22Rv1 (cell line): ENCODE measurements at regions not wholly inside any gene's neighbourhood (a gene's known extent, or its start where the extent isn't known, plus 50 kb on each side); places are given as distances from the start of the nearest gene placed in this dataset.
"Not testable (repeated sequence)": the region's sequence is repeated elsewhere in the genome, so short reads cannot be mapped to it uniquely, and the experiment has no call there.

Experiments used
- H3K27ac ChIP-seq: fragments of 450-650 bp; 2 replicates; pipeline ENCODE4 v1.5.1; 2017
- ZFX ChIP-seq: fragments of 450-650 bp; IDR thresholded peaks from 2 replicates; pipeline ENCODE4 v1.6.1; 2017; ENCODE audit warnings: antibody characterized with exemption, borderline replicate concordance
- TF ChIP-seq, protein P1 (sequence below): fragments of 450-650 bp; IDR thresholded peaks from 2 replicates; pipeline ENCODE4 v1.5.1; 2017; ENCODE audit warnings: mild to moderate bottlenecking

DNA sequence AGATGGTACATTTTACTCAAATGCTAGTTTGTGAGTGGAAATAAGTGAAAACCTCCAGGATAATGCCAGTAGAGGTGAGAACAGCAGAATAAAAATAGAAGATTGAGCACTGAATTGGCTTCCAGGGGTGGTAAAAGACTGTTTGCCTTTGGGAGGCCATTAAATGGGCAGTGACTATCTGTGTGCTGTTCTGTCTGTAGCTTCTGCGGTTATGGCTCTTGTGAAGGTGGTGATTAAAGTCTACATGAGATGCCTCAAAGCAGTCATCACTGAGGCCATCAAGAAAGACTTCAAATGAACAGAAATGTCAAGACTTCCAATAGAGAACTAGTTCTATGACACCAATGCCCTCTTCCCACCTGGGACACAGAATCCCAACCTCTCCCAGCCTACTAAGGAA, 108.8 kb downstream of the EFHB start:
- TF ChIP-seq, protein P1, sequence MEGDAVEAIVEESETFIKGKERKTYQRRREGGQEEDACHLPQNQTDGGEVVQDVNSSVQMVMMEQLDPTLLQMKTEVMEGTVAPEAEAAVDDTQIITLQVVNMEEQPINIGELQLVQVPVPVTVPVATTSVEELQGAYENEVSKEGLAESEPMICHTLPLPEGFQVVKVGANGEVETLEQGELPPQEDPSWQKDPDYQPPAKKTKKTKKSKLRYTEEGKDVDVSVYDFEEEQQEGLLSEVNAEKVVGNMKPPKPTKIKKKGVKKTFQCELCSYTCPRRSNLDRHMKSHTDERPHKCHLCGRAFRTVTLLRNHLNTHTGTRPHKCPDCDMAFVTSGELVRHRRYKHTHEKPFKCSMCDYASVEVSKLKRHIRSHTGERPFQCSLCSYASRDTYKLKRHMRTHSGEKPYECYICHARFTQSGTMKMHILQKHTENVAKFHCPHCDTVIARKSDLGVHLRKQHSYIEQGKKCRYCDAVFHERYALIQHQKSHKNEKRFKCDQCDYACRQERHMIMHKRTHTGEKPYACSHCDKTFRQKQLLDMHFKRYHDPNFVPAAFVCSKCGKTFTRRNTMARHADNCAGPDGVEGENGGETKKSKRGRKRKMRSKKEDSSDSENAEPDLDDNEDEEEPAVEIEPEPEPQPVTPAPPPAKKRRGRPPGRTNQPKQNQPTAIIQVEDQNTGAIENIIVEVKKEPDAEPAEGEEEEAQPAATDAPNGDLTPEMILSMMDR = no peak
- no peak for TF ChIP-seq ZFX
- no peak overlapping the region for H3K27ac ChIP-seq

DNA sequence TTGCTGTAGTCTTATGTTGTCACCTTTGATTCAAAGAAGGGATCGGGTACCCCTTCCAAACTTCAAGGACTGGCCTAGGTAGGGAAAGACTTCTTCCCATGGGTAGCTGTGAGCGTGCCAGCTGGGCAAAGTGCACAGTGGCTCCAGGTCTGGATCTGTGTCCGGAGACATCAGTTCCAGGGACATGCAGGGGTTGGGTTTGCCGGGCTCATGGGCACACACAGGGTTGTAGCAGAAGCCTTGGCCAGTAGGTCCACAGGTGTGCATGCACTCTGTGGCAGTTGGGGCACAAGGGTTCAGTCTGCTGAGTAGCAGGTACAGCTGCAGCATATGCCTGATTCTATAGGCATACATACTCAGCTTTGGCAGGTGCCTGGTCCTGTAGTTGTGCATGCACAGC, 111.2 kb downstream of the EFHB start:
- TF ChIP-seq ZFX = no peak
- TF ChIP-seq, protein P1 = no peak
- H3K27ac ChIP-seq = no peak overlapping the region

DNA sequence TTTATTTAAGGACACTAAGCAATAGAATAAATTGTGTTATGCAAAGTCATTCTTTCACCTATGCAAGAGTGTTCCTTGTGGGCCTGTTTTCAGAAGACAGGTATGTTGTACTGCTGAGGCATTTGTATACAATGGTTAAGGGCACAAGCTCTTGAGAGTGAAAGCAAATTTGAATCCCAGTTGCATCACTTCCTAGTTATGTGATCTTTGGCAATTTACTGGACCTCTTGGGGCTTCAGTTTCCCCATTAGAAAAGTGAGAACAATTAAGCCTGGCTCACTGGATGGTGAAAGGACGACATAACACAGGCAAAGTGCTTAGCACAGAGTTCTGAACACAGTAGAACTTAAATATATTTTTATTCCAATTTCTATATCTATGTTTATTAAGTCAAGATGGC, 117.4 kb downstream of the EFHB start:
- no peak overlapping the region for H3K27ac ChIP-seq
- TF ChIP-seq ZFX = no peak
- TF ChIP-seq, protein P1 = no peak

DNA sequence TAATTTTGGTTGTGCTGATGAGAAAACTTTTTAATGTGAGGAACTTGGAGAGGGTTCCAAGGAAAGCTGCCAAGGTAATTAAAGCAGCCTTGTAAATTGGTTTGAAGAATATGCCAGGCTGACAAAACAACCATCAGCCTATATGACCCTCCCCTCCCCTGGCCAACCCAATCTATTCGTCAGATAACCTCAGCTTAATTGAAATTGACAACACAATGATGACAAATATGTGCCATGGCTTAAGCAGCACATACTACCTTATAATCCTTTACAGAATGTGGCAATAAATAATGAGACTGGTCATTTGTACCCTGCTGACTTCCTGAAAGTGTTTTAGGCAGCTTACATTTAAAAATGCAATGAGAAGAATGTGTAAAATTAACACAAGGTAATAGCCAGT, 118.2 kb downstream of the EFHB start:
- no peak overlapping the region for H3K27ac ChIP-seq

DNA sequence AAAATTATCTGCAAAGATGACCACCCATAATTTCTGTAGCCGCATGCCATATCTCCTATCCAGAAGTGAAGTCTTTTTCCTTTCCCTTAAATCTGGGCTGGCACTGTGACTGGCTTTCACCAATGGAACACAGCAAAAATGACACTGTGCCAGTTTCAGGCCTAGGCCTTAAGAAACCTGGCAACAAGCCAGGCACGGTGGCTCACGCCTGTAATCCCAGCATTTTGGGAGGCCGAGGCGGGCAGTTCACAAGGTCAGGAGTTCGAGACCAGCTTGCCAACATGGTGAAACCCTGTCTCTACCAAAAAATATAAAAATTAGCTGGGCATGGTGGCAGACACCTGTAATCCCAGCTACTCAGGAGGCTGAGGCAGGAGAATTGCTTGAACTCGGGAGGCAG, 120.3 kb downstream of the EFHB start:
- not testable (repeated sequence) for H3K27ac ChIP-seq

More for the DNA sequence above, 118.2 kb downstream of the EFHB start:
- TF ChIP-seq ZFX = no peak
- TF ChIP-seq, protein P1 = no peak

DNA sequence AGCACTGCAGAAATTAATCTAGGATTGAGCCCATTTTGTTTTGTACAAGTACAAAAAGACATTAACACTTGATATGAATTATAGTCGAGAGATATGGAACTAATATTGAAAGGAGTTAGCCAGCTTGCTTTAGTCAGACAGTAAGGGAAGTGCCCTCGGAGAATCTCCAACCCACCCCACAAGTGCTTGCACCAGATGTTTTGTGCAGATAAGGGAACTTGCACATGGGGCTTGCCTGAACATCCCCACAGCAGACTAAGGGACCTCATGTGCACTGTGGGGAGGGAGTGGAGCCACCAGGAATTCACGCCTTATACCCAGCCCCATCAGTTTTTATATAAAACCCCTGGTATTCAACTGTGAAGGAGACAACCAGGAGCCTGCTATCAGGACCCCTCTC, 122.3 kb downstream of the EFHB start:
- no peak for TF ChIP-seq ZFX
- TF ChIP-seq, protein P1 = no peak
- no peak overlapping the region for H3K27ac ChIP-seq

DNA sequence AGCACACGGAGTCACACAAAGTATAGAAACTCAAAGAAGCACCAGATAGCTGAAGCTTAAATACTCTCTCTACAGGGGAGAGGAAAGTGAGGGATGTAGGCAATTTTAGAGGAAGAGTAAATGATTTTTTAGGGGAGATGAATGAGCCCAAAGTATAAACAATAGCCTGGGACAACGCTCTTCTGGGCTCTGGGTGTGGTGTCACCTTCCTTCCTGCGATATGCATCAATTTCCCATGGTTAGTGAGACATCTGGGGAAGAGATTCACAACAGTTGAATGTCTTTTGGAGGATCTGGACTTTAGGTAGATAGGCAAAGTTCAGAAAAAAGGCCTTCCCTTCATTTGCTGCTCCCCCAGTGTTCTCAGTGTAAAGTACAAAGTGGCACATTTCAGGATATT, 125.2 kb downstream of the EFHB start:
- TF ChIP-seq, protein P1 = no peak
- TF ChIP-seq ZFX = no peak
- no peak overlapping the region for H3K27ac ChIP-seq

DNA sequence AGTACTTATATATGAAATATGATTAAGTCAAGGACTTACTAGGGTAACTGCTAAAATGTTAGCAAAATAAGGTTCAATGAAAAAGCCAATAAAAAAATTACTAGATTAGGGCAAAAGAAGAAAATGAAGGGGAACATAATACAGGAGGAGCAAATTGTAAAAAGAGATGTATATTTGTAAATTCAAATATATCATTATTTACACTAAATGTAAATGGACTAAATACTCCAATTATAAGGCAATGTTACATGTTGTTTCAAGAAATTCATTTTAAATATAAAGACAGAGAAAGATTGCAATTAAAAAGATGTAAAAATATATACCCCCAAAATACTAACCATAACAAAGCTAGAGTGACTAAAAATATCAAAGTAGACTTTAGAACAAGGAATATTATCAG, 134.1 kb downstream of the EFHB start:
- TF ChIP-seq, protein P1 = no peak
- TF ChIP-seq ZFX = no peak

More for the DNA sequence above, 134.1 kb downstream of the EFHB start:
- H3K27ac ChIP-seq = no peak overlapping the region
